GM03348 (cell line): ENCODE measurements at regions not wholly inside any gene's neighbourhood (a gene's known extent, or its start where the extent isn't known, plus 50 kb on each side); places are given as distances from the start of the nearest gene placed in this dataset.
A peak's percentile ranks its signal among the peaks of the same experiment; 100 is the strongest.

Experiments
- DNase-seq: peaks from one replicate; pipeline ENCODE4 v3.0.0; 2012; ENCODE audit warnings: low spot score

GRCh38 chr2:219901155-219901554 is 273.7 kb downstream of the SLC4A3 start:
- DNase-seq = no peak

- DNase-seq = no peak
Observed at GRCh38 chr2:219902891-219903552, 275.6 kb downstream of the SLC4A3 start.

DNA sequence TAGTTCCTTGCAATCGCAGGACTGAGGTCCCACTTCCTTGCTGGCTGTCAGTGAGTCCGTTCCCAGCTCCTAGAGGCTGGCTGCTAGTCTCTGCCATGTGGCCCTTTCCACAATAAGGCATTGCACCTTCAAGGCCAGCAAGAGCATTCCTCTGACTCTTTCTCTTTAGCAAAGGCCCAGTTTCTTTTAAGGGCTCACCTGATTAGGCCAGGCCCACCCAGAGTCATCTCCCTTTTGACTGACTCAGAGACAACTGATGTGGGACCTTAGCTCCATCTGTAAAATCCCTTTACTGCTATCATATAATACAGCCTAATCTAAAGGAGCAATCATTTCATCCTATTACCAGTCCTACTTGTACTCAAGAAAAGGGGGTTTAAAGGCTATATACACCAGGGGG is 278.2 kb downstream of the SLC4A3 start:
- DNase-seq = no peak

GRCh38 chr2:219906114-219907010 is 278.9 kb downstream of the SLC4A3 start:
- DNase-seq = no peak

DNA sequence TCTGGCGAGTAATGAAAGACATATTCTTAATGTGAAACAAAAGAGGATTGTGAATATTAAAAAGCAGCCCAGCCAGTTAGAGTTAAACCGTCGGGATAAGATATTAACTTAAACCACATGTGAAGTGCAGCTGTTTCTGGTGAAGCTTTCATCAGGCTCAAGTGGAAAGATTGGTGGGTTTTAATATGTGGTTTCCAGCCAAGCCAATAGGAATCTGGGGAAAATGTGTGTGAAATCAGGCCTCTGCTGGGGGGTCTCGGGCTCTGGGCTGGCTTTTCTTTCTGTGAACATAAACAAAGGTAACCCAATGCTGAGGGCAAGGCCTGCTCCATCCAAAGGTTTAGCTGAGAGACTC is 279.6 kb downstream of the SLC4A3 start:
- no peak for DNase-seq

DNA sequence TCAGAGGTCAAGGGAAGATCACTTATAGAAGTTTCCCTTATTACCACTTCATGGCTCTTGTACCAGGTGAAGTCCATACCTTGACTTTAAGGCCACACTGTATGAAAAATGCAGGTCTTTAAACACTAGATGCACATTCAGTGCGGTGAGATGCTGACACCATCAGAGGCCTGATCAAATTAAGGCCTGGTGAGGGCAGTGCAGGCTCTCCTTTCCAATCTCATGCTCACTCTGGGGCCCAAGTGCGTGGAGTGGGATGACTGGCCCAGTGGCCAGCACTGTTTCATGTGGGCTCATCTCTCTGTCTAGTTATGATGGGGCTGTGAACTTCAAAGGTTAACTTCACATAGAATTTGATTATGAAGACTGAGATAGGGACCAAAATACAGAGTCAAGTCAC is 281.1 kb downstream of the SLC4A3 start:
- no peak for DNase-seq

- DNase-seq = no peak
Observed at GRCh38 chr2:219911541-219911940, 284.1 kb downstream of the SLC4A3 start.

DNA sequence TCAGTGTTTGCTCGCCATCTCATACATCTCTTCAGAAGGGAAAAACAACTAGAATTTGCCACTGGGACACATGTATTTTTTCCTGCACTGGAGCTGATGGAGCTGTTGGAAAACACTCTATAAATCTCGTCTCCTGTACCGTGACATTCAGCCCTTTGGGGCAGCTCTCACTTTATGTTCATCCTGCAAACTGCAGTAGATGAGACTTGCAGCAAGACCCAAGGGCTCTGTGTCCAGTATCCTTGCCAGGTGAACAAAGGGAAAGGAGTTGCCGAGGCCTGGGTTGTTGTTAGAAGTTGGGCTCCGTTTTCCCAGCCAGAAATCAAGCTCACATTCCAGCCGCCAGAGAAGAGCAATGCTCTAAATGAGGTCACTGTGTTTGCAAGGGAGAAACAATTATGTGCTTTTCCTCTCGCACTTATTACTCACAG is 285.1 kb downstream of the SLC4A3 start:
- peak; percentile 77 for DNase-seq

DNA sequence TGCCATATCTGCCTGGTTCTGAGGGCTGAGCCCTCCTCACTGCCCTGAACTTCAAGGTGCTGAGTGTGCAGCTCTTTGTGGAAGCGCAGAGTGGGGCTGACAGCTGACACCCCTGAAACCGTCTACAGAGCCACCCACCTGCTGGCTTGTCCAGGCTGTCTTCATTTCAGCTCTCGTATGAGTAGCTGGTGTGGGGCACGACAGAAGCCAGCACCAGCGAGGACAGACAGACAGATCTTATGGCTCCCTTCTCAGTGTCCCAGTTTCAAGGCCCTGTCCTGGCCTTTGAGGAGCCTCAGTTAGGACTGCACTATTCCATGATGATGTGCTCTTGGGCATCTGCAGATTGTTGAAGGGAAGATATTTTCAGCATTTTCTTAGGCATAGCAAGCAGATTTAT is 287.1 kb downstream of the SLC4A3 start:
- no peak for DNase-seq

DNA sequence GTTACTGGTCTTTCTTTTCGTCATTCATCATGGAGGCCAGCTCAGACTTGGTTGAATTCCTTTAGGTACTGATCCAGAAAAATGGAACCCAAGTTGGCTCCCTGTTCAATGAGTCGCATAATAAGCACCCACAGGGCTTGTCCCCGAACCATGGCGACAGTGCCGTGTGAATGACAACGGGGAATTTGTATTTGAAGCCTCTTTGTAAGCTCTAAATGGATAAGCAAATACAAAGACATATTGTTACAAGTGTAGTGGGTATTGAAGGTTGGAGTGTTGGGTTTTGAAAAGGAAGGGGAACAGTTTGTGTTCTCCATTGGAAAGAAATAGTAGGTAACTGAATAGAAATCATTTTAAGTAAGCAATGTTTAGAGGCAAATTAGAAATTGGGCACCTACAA is 288.9 kb downstream of the SLC4A3 start:
- no peak for DNase-seq

- no peak for DNase-seq
Observed at GRCh38 chr2:219916726-219917440, 289.5 kb downstream of the SLC4A3 start.

- DNase-seq = no peak
Observed at GRCh38 chr2:219918254-219918653, 290.8 kb downstream of the SLC4A3 start.

- DNase-seq = no peak
Observed at GRCh38 chr2:219918944-219919343, 291.5 kb downstream of the SLC4A3 start.

DNA sequence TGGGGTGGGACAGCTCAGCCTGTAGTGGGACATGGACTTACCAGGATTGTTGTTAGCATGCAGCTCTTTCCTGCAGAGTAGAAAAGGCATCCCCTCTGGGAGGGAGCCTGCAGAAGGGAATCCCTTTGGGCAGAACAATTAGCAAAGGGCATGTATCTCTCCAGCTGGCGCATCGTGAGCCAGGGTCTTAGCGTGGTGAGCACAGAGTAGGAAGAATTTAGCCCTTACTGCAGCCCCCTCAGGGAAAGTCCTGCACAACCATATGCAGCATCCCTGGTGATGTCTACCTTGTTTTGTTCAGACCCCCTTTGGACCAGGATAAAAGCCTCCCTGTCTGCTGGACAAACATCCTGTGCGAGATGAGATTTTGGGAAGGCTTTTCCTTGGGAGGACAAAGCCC is 292.1 kb downstream of the SLC4A3 start:
- DNase-seq = no peak

GRCh38 chr2:219929835-219930234 is 302.4 kb downstream of the SLC4A3 start:
- no peak for DNase-seq

- DNase-seq = no peak
Observed at GRCh38 chr2:219939647-219940046, 312.2 kb downstream of the SLC4A3 start.

- no peak for DNase-seq
Observed at GRCh38 chr2:219944866-219945265, 317.4 kb downstream of the SLC4A3 start.

GRCh38 chr2:219946021-219946420 is 318.6 kb downstream of the SLC4A3 start:
- DNase-seq = no peak

- no peak for DNase-seq
Observed at GRCh38 chr2:219946529-219946928, 319.1 kb downstream of the SLC4A3 start.

GRCh38 chr2:219947575-219947974 is 320.1 kb downstream of the SLC4A3 start:
- DNase-seq = peak; percentile 48

- DNase-seq = no peak
Observed at GRCh38 chr2:219949053-219949452, 321.6 kb downstream of the SLC4A3 start.

- DNase-seq = no peak
Observed at GRCh38 chr2:219951099-219951498, 323.7 kb downstream of the SLC4A3 start.

- DNase-seq = no peak
Observed at GRCh38 chr2:219954331-219954730, 326.9 kb downstream of the SLC4A3 start.
